Liver (tissue), 8 donors: ENCODE measurements at regions not wholly inside any gene's neighbourhood (a gene's known extent, or its start where the extent isn't known, plus 50 kb on each side); places are given as distances from the start of the nearest gene placed in this dataset.

Source experiments
- DNase-seq: peaks from one replicate; pipeline ENCODE4 v3.0.0-alpha.2; 2017; ENCODE audit warnings: low spot score
- H3K27ac ChIP-seq, 2 donors: one replicate each; pipeline ENCODE4 v1.7.0; 2013; ENCODE audit warnings: inconsistent platforms in 2 of 2, low read length in 2 of 2, control low read depth in 1 of 2, low read depth in 1 of 2, mild to moderate bottlenecking in 1 of 2
- H3K27me3 ChIP-seq, 4 donors: one replicate each; pipeline versions ENCODE4 v1.6.1 to v1.7.0; 2013; ENCODE audit warnings: low read length in 3 of 4, inconsistent platforms in 1 of 4, mild to moderate bottlenecking in 1 of 4, moderate library complexity in 1 of 4; ENCODE audit not compliant: control insufficient read depth in 4 of 4, insufficient read depth in 4 of 4
- H3K36me3 ChIP-seq, 4 donors: one replicate each; pipeline versions ENCODE4 v1.6.1 to v1.7.0; 2013; ENCODE audit warnings: low read length in 3 of 4, mild to moderate bottlenecking in 3 of 4, low read depth in 1 of 4, moderate library complexity in 1 of 4; ENCODE audit not compliant: control insufficient read depth in 4 of 4, insufficient read depth in 3 of 4
- H3K4me1 ChIP-seq, 4 donors: one replicate each; pipeline versions ENCODE4 v1.6.1 to v1.7.0; 2013; ENCODE audit warnings: low read length in 3 of 4, mild to moderate bottlenecking in 3 of 4, moderate library complexity in 1 of 4; ENCODE audit not compliant: control insufficient read depth in 4 of 4, insufficient read depth in 4 of 4
- H3K4me3 ChIP-seq, 3 donors: one replicate each; pipeline versions ENCODE4 v1.6.1 to v1.7.0; 2013; ENCODE audit warnings: low read length in 3 of 3, control low read depth in 1 of 3, low read depth in 1 of 3, mild to moderate bottlenecking in 1 of 3
- H3K9ac ChIP-seq, 2 donors: one replicate each; pipeline ENCODE4 v1.7.0; 2013; ENCODE audit warnings: low read length in 2 of 2, mild to moderate bottlenecking in 2 of 2, moderate library complexity in 2 of 2, control low read depth in 1 of 2, low read depth in 1 of 2
- H3K9me3 ChIP-seq, 4 donors: one replicate each; pipeline versions ENCODE4 v1.6.1 to v1.7.0; 2013; ENCODE audit warnings: low read length in 3 of 4; ENCODE audit not compliant: control insufficient read depth in 4 of 4
- ATF3 ChIP-seq: IDR thresholded peaks from 2 replicates; pipeline ENCODE4 v1.6.1; 2016; ENCODE audit warnings: antibody characterized with exemption
- CTCF ChIP-seq: fragments of 150-350 bp; IDR thresholded peaks from 2 replicates; pipeline ENCODE4 v1.5.1; 2017; ENCODE audit warnings: improper control_type of control experiment, low read depth, low read length; ENCODE audit not compliant: missing input control
- FOXA2 ChIP-seq: IDR thresholded peaks from 2 replicates; pipeline ENCODE4 v1.6.1; 2016; ENCODE audit warnings: antibody characterized with exemption
- GABPA ChIP-seq, 2 donors: IDR thresholded peaks in 1 of 2; conservative IDR thresholded peaks in 1 of 2; 2 replicates each; pipeline ENCODE4 v1.6.1; 2016; ENCODE audit warnings: antibody characterized with exemption in 2 of 2, mild to moderate bottlenecking in 1 of 2, moderate library complexity in 1 of 2
- HNF4A ChIP-seq, 2 donors: conservative IDR thresholded peaks; 2 replicates each; pipeline ENCODE4 v1.6.1; 2016; ENCODE audit warnings: antibody characterized with exemption in 2 of 2, mild to moderate bottlenecking in 2 of 2
- MAX ChIP-seq: IDR thresholded peaks from 2 replicates; pipeline ENCODE4 v1.6.1; 2016; ENCODE audit warnings: antibody characterized with exemption
- RAD21 ChIP-seq, 2 donors: IDR thresholded peaks; 2 replicates each; pipeline ENCODE4 v1.6.1; 2016; ENCODE audit warnings: antibody characterized with exemption in 2 of 2, mild to moderate bottlenecking in 2 of 2
- REST ChIP-seq: IDR thresholded peaks from 2 replicates; pipeline ENCODE4 v1.6.1; 2016; ENCODE audit warnings: antibody characterized with exemption, mild to moderate bottlenecking
- RXRA ChIP-seq, 2 donors: IDR thresholded peaks; 2 replicates each; pipeline ENCODE4 v1.6.1; 2017 to 2018; ENCODE audit warnings: antibody characterized with exemption in 2 of 2, mild to moderate bottlenecking in 1 of 2
- SP1 ChIP-seq: IDR thresholded peaks from 2 replicates; pipeline ENCODE4 v1.6.1; 2018; ENCODE audit warnings: antibody characterized with exemption, mild to moderate bottlenecking
- TAF1 ChIP-seq: conservative IDR thresholded peaks from 2 replicates; pipeline ENCODE4 v1.6.1; 2016; ENCODE audit warnings: antibody characterized with exemption, mild to moderate bottlenecking
- YY1 ChIP-seq: IDR thresholded peaks from 2 replicates; pipeline ENCODE4 v1.6.1; 2016; ENCODE audit warnings: antibody characterized with exemption, mild to moderate bottlenecking
- ZBTB33 ChIP-seq: IDR thresholded peaks from 2 replicates; pipeline ENCODE4 v1.6.1; 2016; ENCODE audit warnings: antibody characterized with exemption
- WGBS: extraction: QIAGEN DNeasy Blood & Tissue Kit; methylation state at CpG from one replicate; pipeline ENCODE4 v1.1.7; 2013; 5-methylcytosine and 5-hydroxymethylcytosine counted together
- donor health status: healthy.
- donor health status: healthy.
- donor health status: healthy.
- donor health status: healthy.
- donor health status: healthy.

- no peak for TF ChIP-seq ZBTB33
- no peak for TF ChIP-seq MAX
- TF ChIP-seq YY1 = no peak
- TF ChIP-seq GABPA (IDR thresholded peaks at IDR 0.05 in 1 of 2, conservative IDR thresholded peaks at IDR 0.05 in 1 of 2) = no peak
- no peak for TF ChIP-seq SP1
- TF ChIP-seq TAF1 = no peak
- no peak for TF ChIP-seq FOXA2
- no peak for TF ChIP-seq ATF3
Observed at GRCh38 chr2:134142341-134142738, 111.5 kb upstream of the MGAT5 start (continued).

- no peaks in the 10 kb centered on the region for H3K27me3 ChIP-seq
- H3K4me3 ChIP-seq = no peak overlapping the region
- no peak for DNase-seq
- 97% methylated on average over 5 of the region's 5 CpGs for WGBS
- H3K27ac ChIP-seq = no peak overlapping the region
- H3K36me3 ChIP-seq = peaks cover 0 to 2% (median 0%) of the 10 kb centered on the region in 4 donors
- no peak overlapping the region for H3K9ac ChIP-seq
- H3K4me1 ChIP-seq = peaks cover 9 to 14% (median 10%) of the 10 kb centered on the region in 4 donors
- no peaks in the 10 kb centered on the region for H3K9me3 ChIP-seq
- TF ChIP-seq RXRA (IDR thresholded peaks at IDR 0.05) = no peak
- no peak for TF ChIP-seq FOXA2
- no peak for TF ChIP-seq YY1
- no peak for TF ChIP-seq CTCF
- no peak for TF ChIP-seq RAD21 (IDR thresholded peaks at IDR 0.05)
- no peak for TF ChIP-seq SP1
- TF ChIP-seq MAX = no peak
- no peak for TF ChIP-seq HNF4A (conservative IDR thresholded peaks at IDR 0.05)
- no peak for TF ChIP-seq REST
Observed at GRCh38 chr2:134142903-134143302, 111.0 kb upstream of the MGAT5 start.
